CD4-positive, alpha-beta T cell treated with Interleukin-4 for 4 hours (primary cell): ENCODE measurements at regions not wholly inside any gene's neighbourhood (a gene's known extent, or its start where the extent isn't known, plus 50 kb on each side); places are given as distances from the start of the nearest gene placed in this dataset.

Source experiments
- DNase-seq: peaks from one replicate; pipeline ENCODE4 v3.0.0-alpha.2; 2020

GRCh38 chr20:52817511-52817910, 154.6 kb upstream of the TSHZ2 start:
- no peak for DNase-seq

- DNase-seq = no peak
Observed at GRCh38 chr20:52814371-52814770, 157.8 kb upstream of the TSHZ2 start.

GRCh38 chr20:52812231-52812847, 159.8 kb upstream of the TSHZ2 start:
- no peak for DNase-seq

GRCh38 chr20:52809003-52809402, 163.2 kb upstream of the TSHZ2 start:
- no peak for DNase-seq

GRCh38 chr20:52806918-52807317, 165.2 kb upstream of the TSHZ2 start:
- no peak for DNase-seq

GRCh38 chr20:52805843-52806242, 166.3 kb upstream of the TSHZ2 start:
- no peak for DNase-seq

GRCh38 chr20:52805296-52805571, 166.9 kb upstream of the TSHZ2 start:
- no peak for DNase-seq

GRCh38 chr20:52804497-52805295, 167.5 kb upstream of the TSHZ2 start:
- DNase-seq = no peak

GRCh38 chr20:52801628-52802006, 170.5 kb upstream of the TSHZ2 start:
- DNase-seq = no peak

- DNase-seq = no peak
Observed at GRCh38 chr20:52800734-52801627, 171.2 kb upstream of the TSHZ2 start.

- DNase-seq = no peak
Observed at GRCh38 chr20:52799130-52799529, 173.0 kb upstream of the TSHZ2 start.

- no peak for DNase-seq
Observed at GRCh38 chr20:52798124-52798523, 174.0 kb upstream of the TSHZ2 start.

- DNase-seq = no peak
Observed at GRCh38 chr20:52794853-52795252, 177.3 kb upstream of the TSHZ2 start.

GRCh38 chr20:52793339-52793963, 178.7 kb upstream of the TSHZ2 start:
- no peak for DNase-seq

GRCh38 chr20:52791091-52791490, 181.1 kb upstream of the TSHZ2 start:
- no peak for DNase-seq

GRCh38 chr20:52789716-52790115, 182.4 kb upstream of the TSHZ2 start:
- DNase-seq = no peak

- DNase-seq = no peak
Observed at GRCh38 chr20:52787962-52788361, 184.2 kb upstream of the TSHZ2 start.

GRCh38 chr20:52787216-52787615, 184.9 kb upstream of the TSHZ2 start:
- DNase-seq = no peak

- no peak for DNase-seq
Observed at GRCh38 chr20:52785679-52786078, 186.5 kb upstream of the TSHZ2 start.

GRCh38 chr20:52783769-52784168, 188.4 kb upstream of the TSHZ2 start:
- peak; percentile 3 for DNase-seq

- no peak for DNase-seq
Observed at GRCh38 chr20:52780462-52780861, 191.7 kb upstream of the TSHZ2 start.

- DNase-seq = no peak
Observed at GRCh38 chr20:52779125-52779524, 193.0 kb upstream of the TSHZ2 start.

GRCh38 chr20:52777171-52777570, 195.0 kb upstream of the TSHZ2 start:
- no peak for DNase-seq
